Natural killer cell (primary cell): ENCODE measurements at regions not wholly inside any gene's neighbourhood (a gene's known extent, or its start where the extent isn't known, plus 50 kb on each side); places are given as distances from the start of the nearest gene placed in this dataset.

Experiments used
- ATAC-seq, 3 donors: fragments of 150-1000 bp in 2 of 3; fragments of 200-7000 bp in 1 of 3; cut with Tn5 transposase; 1 replicate in 1 of 3; 2 replicates in 2 of 3; pipeline ENCODE4 v1.10.0; 2021; ENCODE audit warnings: mild to moderate bottlenecking in 2 of 3, moderate library complexity in 2 of 3
- DNase-seq, 2 donors: peaks; one replicate each; pipeline versions ENCODE4 v3.0.0 to v3.0.0-alpha.2; 2013 to 2021; ENCODE audit warnings: mixed read lengths in 1 of 2
- H3K27ac ChIP-seq: one replicate; pipeline ENCODE4 v1.5.1; 2013; ENCODE audit warnings: mild to moderate bottlenecking, low read length
- H3K27me3 ChIP-seq: one replicate; pipeline ENCODE4 v1.6.1; 2013; ENCODE audit warnings: low read length; ENCODE audit not compliant: control insufficient read depth, insufficient read depth
- H3K36me3 ChIP-seq: one replicate; pipeline ENCODE4 v1.6.1; 2013; ENCODE audit warnings: low read length; ENCODE audit not compliant: control insufficient read depth, insufficient read depth
- H3K4me1 ChIP-seq: one replicate; pipeline ENCODE4 v1.6.1; 2013; ENCODE audit warnings: low read length; ENCODE audit not compliant: control insufficient read depth, insufficient read depth
- H3K4me3 ChIP-seq: one replicate; pipeline ENCODE4 v1.5.1; 2013; ENCODE audit warnings: low read length
- H3K9me3 ChIP-seq: one replicate; pipeline ENCODE4 v1.6.1; 2013; ENCODE audit warnings: low read length; ENCODE audit not compliant: control insufficient read depth, insufficient read depth
- H3K27ac Mint-ChIP-seq, 2 donors: one replicate each; pipeline ENCODE4 v1.8.0; 2022; ENCODE audit warnings: mild to moderate bottlenecking in 2 of 2, mixed read lengths in 2 of 2, moderate library complexity in 1 of 2
- H3K27me3 Mint-ChIP-seq, 2 donors: one replicate each; pipeline ENCODE4 v1.8.0; 2022; ENCODE audit warnings: low read depth in 2 of 2, mixed read lengths in 2 of 2
- H3K36me3 Mint-ChIP-seq: one replicate; pipeline ENCODE4 v1.8.0; 2022; ENCODE audit warnings: mixed read lengths
- H3K4me1 Mint-ChIP-seq, 2 donors: one replicate each; pipeline ENCODE4 v1.8.0; 2022; ENCODE audit warnings: mixed read lengths in 2 of 2
- H3K4me3 Mint-ChIP-seq: one replicate; pipeline ENCODE4 v1.8.0; 2022; ENCODE audit warnings: mild to moderate bottlenecking, moderate library complexity, mixed read lengths
- H3K9me3 Mint-ChIP-seq, 2 donors: one replicate each; pipeline ENCODE4 v1.8.0; 2022; ENCODE audit warnings: mixed read lengths in 2 of 2
- CTCF ChIP-seq: fragments of 200-600 bp; IDR thresholded peaks from one replicate; pipeline ENCODE4 v1.8.0; 2022; ENCODE audit warnings: antibody characterized with exemption
- WGBS: methylation state at CpG from one replicate; pipeline ENCODE4 v1.1.7; 2013; ENCODE audit warnings: missing lambda C conversion rate; ENCODE audit not compliant: insufficient coverage; 5-methylcytosine and 5-hydroxymethylcytosine counted together
- intact Hi-C: fragments of 100-400 bp; cut with micrococcal nuclease; formaldehyde crosslinking; loops from one replicate; pipeline ENCODE4 v1.14.2; 2022

GRCh38 chr5:56340196-56340980 lies 107.3 kb upstream of the ANKRD55 start:
- Mint-ChIP-seq H3K27me3 (peaks cover 0 to 10% of the 10 kb centered on the region in 2 donors), H3K27ac (no peak overlapping the region), H3K4me1 (no peaks in the 10 kb centered on the region), H3K36me3 (no peaks in the 10 kb centered on the region), H3K4me3 (no peak overlapping the region), H3K9me3 (no peaks in the 10 kb centered on the region)
- H3K9me3 ChIP-seq = peaks cover 5% of the 10 kb centered on the region
- intact Hi-C loops = no loop called here
- H3K36me3 ChIP-seq = no peaks in the 10 kb centered on the region
- H3K27ac ChIP-seq = no peak overlapping the region
- ATAC-seq = no peak
- WGBS = 87% methylated on average over 3 of the region's 3 CpGs
- no peaks in the 10 kb centered on the region for H3K27me3 ChIP-seq
- no peak for TF ChIP-seq CTCF
- H3K4me1 ChIP-seq = no peaks in the 10 kb centered on the region
- no peak overlapping the region for H3K4me3 ChIP-seq
- DNase-seq = no peak

DNA sequence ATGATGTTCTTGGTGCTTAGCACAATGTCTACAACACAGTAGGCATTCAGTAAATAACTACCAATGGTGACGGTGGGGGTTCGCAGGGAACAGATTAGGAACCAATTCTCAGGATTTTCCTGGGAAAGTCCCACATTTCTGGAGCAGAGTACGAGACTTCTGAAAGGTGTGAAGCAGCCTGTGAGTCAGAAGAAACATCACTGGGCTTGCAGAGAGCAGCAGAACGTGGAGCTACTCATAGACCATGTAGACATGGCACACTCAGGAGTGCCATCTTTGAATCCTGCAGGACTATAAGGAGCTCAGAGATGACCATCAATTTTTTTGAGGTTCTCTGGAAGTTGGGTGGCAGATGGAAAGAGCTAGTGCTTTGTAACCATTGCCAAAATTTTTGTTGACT lies 106.6 kb upstream of the ANKRD55 start:
- H3K27ac ChIP-seq = no peak overlapping the region
- no peaks in the 10 kb centered on the region for H3K36me3 ChIP-seq
- H3K4me3 ChIP-seq = no peak overlapping the region
- no peak overlapping the region for H3K4me3 Mint-ChIP-seq
- peaks cover 0 to 11% of the 10 kb centered on the region in 2 donors for H3K27me3 Mint-ChIP-seq
- H3K27me3 ChIP-seq = no peaks in the 10 kb centered on the region
- no peaks in the 10 kb centered on the region for H3K36me3 Mint-ChIP-seq
- no peaks in the 10 kb centered on the region for H3K4me1 ChIP-seq
- H3K9me3 ChIP-seq = peaks cover 11% of the 10 kb centered on the region
- ATAC-seq = no peak
- DNase-seq = no peak
- WGBS = 84% methylated on average over 4 of the region's 4 CpGs
- TF ChIP-seq CTCF = no peak
- intact Hi-C loops = no loop called here
- no peaks in the 10 kb centered on the region for H3K4me1 Mint-ChIP-seq
- H3K9me3 Mint-ChIP-seq = no peaks in the 10 kb centered on the region
- no peak overlapping the region for H3K27ac Mint-ChIP-seq

- H3K4me1 ChIP-seq = no peaks in the 10 kb centered on the region
- peaks cover 11% of the 10 kb centered on the region for H3K9me3 ChIP-seq
- no peaks in the 10 kb centered on the region for H3K4me1 Mint-ChIP-seq
- no peak overlapping the region for H3K27ac Mint-ChIP-seq
- H3K27me3 Mint-ChIP-seq = peaks cover 0 to 11% of the 10 kb centered on the region in 2 donors
- H3K9me3 Mint-ChIP-seq = no peaks in the 10 kb centered on the region
- H3K4me3 ChIP-seq = no peak overlapping the region
- H3K27ac ChIP-seq = no peak overlapping the region
- intact Hi-C loops = no loop called here
- ATAC-seq (no peak), DNase-seq (no peak)
- 89% methylated on average over 4 of the region's 5 CpGs for WGBS
- H3K36me3 ChIP-seq = no peaks in the 10 kb centered on the region
- H3K36me3 Mint-ChIP-seq = no peaks in the 10 kb centered on the region
- TF ChIP-seq CTCF = no peak
- H3K4me3 Mint-ChIP-seq = no peak overlapping the region
- H3K27me3 ChIP-seq = no peaks in the 10 kb centered on the region
Observed at GRCh38 chr5:56337715-56338319, 104.7 kb upstream of the ANKRD55 start.

DNA sequence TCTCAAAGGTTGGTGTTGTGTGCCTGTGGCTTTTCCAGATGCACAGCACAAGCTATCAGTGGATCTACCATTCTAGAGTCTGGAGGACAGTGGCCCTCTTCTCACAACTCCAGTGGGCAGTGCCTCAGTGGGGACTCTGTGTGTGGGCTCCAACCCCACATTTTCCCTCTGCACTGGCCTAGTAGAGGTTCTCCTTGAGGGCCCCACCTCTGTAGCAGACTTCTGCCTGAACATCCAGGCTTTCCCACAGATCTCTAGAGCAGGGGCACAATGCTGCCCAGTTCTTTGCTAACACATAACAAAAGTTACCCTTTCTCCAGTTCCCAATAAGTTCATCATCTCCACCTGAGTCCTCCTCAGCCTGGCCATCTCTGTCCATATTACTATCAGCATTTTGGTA lies 102.1 kb upstream of the ANKRD55 start:
- Mint-ChIP-seq H3K9me3 (no peaks in the 10 kb centered on the region), H3K36me3 (no peaks in the 10 kb centered on the region), H3K4me3 (no peak overlapping the region), H3K27me3 (peaks cover 5 to 14% of the 10 kb centered on the region in 2 donors), H3K4me1 (no peaks in the 10 kb centered on the region), H3K27ac (no peak overlapping the region)
- H3K27ac ChIP-seq = no peak overlapping the region
- H3K4me3 ChIP-seq = no peak overlapping the region
- no peaks in the 10 kb centered on the region for H3K27me3 ChIP-seq
- H3K9me3 ChIP-seq = peaks cover 11% of the 10 kb centered on the region
- intact Hi-C loops = no loop called here
- H3K4me1 ChIP-seq = no peaks in the 10 kb centered on the region
- ATAC-seq = no peak
- no peaks in the 10 kb centered on the region for H3K36me3 ChIP-seq
- no peak for DNase-seq
- TF ChIP-seq CTCF = no peak
